NCI-H526 (cell line): ENCODE measurements at regions not wholly inside any gene's neighbourhood (a gene's known extent, or its start where the extent isn't known, plus 50 kb on each side); places are given as distances from the start of the nearest gene placed in this dataset.
"Not testable (repeated sequence)": the region's sequence is repeated elsewhere in the genome, so short reads cannot be mapped to it uniquely, and the experiment has no call there.

Experiments
- DNase-seq, 2 experiments: peaks; one replicate each; lab custom pipeline; 2025; lab: John Stamatoyannopoulos, UW

DNA sequence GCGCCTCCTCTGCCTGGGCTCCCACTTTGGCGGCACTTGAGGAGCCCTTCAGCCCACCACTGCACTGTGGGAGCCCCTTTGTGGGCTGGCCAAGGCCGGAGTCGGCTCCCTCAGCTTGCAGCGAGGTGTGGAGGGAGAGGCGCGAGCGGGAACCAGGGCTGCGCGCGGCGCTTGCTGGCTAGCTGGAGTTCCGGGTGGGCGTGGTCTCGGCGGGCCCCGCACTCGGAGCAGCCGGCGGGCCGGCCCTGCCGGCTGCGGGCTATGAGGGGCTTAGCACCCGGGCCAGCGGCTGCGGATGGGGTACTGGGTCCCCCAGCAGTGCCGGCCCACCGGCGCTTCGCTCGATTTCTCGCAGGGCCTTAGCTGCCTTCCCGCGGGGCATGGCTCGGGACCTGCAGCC is 344.5 kb downstream of the NYAP2 start:
- DNase-seq, result not testable (repeated sequence)

- DNase-seq, result no peak
Measured at GRCh38 chr2:225742487-225742886, 343.0 kb downstream of the NYAP2 start.

DNA sequence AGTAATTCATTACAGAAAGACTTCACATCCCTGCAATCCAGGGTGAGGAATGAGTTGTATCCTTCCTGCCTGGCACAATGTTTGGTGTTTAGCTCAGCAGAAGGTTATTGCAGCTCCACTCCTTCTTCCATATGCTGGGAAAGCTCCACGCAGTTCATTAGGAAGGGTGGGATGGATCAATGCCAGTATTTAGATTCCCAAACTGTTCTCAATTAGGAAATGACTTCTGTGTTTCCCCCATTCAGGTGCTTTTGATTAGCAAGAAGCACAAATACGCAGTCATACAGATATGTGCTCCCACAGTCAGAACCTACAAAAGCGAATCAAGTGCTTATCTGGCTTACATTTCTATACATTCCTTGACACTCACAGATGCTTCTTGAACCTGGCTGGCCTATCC is 340.6 kb downstream of the NYAP2 start:
- DNase-seq, result no peak

GRCh38 chr2:225739328-225739727 is 339.8 kb downstream of the NYAP2 start:
- no peak for DNase-seq

DNA sequence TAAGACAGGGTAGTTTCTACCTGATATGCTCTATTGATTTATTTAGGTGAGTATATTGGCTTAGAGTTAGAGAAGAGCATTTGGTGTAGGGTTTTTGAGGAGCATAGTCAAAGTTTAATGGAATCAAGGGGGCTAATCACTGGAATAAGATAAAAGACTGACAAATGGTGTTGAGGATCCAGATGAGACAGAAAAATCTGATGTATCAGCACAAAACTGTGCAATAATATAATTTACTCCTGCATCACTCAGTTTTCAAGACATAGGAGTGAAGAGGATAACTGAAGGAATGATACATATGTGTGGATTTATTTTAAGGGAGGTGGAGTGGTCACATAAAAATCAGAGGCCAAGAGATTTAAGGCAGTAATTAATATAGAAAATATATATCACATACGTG is 339.2 kb downstream of the NYAP2 start:
- DNase-seq, result no peak

DNA sequence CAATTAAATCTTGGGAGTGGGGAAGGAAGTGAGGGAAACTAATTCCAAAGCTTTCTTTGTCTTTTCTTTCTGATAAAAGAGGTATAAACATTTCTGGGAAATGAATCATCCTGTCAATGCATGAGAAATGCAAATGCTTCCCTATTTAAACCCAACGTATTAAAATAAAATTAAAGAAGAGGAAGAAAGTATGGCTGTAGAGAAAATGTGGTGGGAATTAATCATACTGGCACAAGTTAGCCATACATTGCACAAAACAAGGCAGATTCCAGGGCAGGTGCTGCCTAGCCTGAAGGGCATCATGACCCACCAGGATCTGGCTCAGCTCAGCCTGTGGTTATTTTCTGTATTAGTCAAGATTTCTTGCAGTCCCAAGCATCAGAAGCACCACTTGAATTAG is 338.0 kb downstream of the NYAP2 start:
- DNase-seq, result no peak

- no peak for DNase-seq
Measured at GRCh38 chr2:225735844-225736243, 336.3 kb downstream of the NYAP2 start.

GRCh38 chr2:225725726-225726125 is 326.2 kb downstream of the NYAP2 start:
- DNase-seq, result no peak
